GM18505 (cell line): ENCODE measurements at regions not wholly inside any gene's neighbourhood (a gene's known extent, or its start where the extent isn't known, plus 50 kb on each side); places are given as distances from the start of the nearest gene placed in this dataset.
"Not testable (repeated sequence)": the region's sequence is repeated elsewhere in the genome, so short reads cannot be mapped to it uniquely, and the experiment has no call there.

Source experiments
- ATAC-seq: cut with Tn5 transposase; IDR thresholded peaks from one replicate; pipeline ENCODE4 v1.9.1; 2021; ENCODE audit not compliant: unreplicated experiment
- POLR2A ChIP-seq: IDR thresholded peaks from 4 replicates; pipeline ENCODE4 v1.6.1; 2011; ENCODE audit warnings: borderline replicate concordance; ENCODE audit not compliant: insufficient read depth, insufficient read length; ENCODE audit errors: extremely low read depth

- no peak for TF ChIP-seq POLR2A
- ATAC-seq: no peak
Observed at GRCh38 chr5:28714907-28715698, 1676.7 kb upstream of the CDH9 start.

- no peak for TF ChIP-seq POLR2A
- ATAC-seq: no peak
Observed at GRCh38 chr5:28710360-28710759, 1672.0 kb upstream of the CDH9 start.

GRCh38 chr5:28708472-28708871 is 1670.1 kb upstream of the CDH9 start:
- no peak for TF ChIP-seq POLR2A
- no peak for ATAC-seq

- TF ChIP-seq POLR2A: no peak
- ATAC-seq: no peak
Observed at GRCh38 chr5:28707706-28708105, 1669.3 kb upstream of the CDH9 start.

GRCh38 chr5:28703651-28704260 is 1665.4 kb upstream of the CDH9 start:
- ATAC-seq: no peak
- TF ChIP-seq POLR2A: no peak

GRCh38 chr5:28691526-28691925 is 1653.1 kb upstream of the CDH9 start:
- ATAC-seq: no peak
- TF ChIP-seq POLR2A: no peak

GRCh38 chr5:28685794-28686193 is 1647.4 kb upstream of the CDH9 start:
- ATAC-seq: no peak
- TF ChIP-seq POLR2A: no peak

- no peak for TF ChIP-seq POLR2A
- no peak for ATAC-seq
Observed at GRCh38 chr5:28678899-28679298, 1640.5 kb upstream of the CDH9 start.

- TF ChIP-seq POLR2A: no peak
- no peak for ATAC-seq
Observed at GRCh38 chr5:28666110-28666509, 1627.7 kb upstream of the CDH9 start.

GRCh38 chr5:28648108-28648507 is 1609.7 kb upstream of the CDH9 start:
- ATAC-seq: no peak
- no peak for TF ChIP-seq POLR2A

GRCh38 chr5:28632607-28633006 is 1594.2 kb upstream of the CDH9 start:
- ATAC-seq: no peak

GRCh38 chr5:28603869-28604268 is 1565.5 kb upstream of the CDH9 start:
- no peak for TF ChIP-seq POLR2A
- ATAC-seq: no peak

More at GRCh38 chr5:28632607-28633006, 1594.2 kb upstream of the CDH9 start:
- no peak for TF ChIP-seq POLR2A

- ATAC-seq: no peak
- no peak for TF ChIP-seq POLR2A
Observed at GRCh38 chr5:28602429-28602828, 1564.0 kb upstream of the CDH9 start.

- ATAC-seq: not testable (repeated sequence)
Observed at GRCh38 chr5:28596707-28597106, 1558.3 kb upstream of the CDH9 start.
